ENCODE measurements at regions not wholly inside any gene's neighbourhood (a gene's known extent, or its start where the extent isn't known, plus 50 kb on each side); places are given as distances from the start of the nearest gene placed in this dataset.
"Not testable (repeated sequence)": the region's sequence is repeated elsewhere in the genome, so short reads cannot be mapped to it uniquely, and the experiment has no call there.

DNA sequence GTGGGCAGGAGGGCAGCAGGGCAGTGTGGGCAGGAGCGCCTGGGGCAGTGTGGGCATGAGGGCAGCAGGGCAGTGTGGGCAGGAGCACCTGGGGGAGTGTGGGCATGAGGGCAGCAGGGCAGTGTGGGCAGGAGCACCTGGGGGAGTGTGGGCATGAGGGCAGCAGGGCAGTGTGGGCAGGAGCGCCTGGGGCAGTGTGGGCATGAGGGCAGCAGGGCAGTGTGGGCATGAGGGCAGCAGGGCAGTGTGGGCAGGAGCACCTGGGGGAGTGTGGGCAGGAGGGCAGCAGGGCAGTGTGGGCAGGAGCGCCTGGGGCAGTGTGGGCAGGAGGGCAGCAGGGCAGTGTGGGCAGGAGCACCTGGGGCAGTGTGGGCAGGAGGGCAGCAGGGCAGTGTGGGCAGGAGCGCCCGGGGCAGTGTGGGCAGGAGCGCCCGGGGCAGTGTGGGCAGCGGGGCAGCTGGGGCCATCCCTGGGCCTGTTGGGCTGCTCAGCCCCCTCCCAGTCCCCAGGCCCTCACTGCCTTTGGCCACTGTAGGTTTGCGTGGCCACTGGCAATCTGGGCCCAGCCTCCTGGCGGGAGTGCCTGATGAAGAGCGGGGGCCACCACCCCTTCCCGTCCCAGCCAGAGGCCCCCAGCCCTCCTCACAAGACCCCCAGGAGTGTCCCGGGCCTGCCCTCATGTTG, 52.7 kb upstream of the NOTCH1 start:
- H3K4me2 ChIP-seq (ENCODE audit: low read length); DNase-seq; H3K27ac ChIP-seq (ENCODE audit: low read depth, low read length); H2BK15ac ChIP-seq (replicated peaks; ENCODE audit: low read depth); H3K79me1 ChIP-seq (ENCODE audit: low read length); H4K5ac ChIP-seq (ENCODE audit: low read length); H2BK120ac ChIP-seq (ENCODE audit: low read depth, low read length); H2AK5ac ChIP-seq (ENCODE audit: low read length); H3K9ac ChIP-seq (ENCODE audit: low read length); H3K4me3 ChIP-seq (ENCODE audit: low read length); H2BK5ac ChIP-seq (ENCODE audit: low read length); H3K36me3 ChIP-seq (ENCODE audit: control insufficient read depth, insufficient read depth, low read length); H3K79me2 ChIP-seq (ENCODE audit: control insufficient read depth, insufficient read depth, low read length); H3K27me3 ChIP-seq (ENCODE audit: insufficient read depth, low read length, poor library complexity); H3K18ac ChIP-seq (ENCODE audit: low read length); H3K4ac ChIP-seq (ENCODE audit: low read depth, low read length); H3K4me1 ChIP-seq (ENCODE audit: control insufficient read depth, low read depth, low read length); H3K23ac ChIP-seq (ENCODE audit: low read length); H4K8ac ChIP-seq (ENCODE audit: low read depth, low read length): not testable (repeated sequence)
- WGBS (ENCODE audit: extremely low coverage, insufficient coverage, low lambda C conversion rate): no CpG with 5 or more reads among the region's 13 CpGs
- peak overlapping the region; percentile 15 for H3K56ac ChIP-seq (ENCODE audit: low read length)

DNA sequence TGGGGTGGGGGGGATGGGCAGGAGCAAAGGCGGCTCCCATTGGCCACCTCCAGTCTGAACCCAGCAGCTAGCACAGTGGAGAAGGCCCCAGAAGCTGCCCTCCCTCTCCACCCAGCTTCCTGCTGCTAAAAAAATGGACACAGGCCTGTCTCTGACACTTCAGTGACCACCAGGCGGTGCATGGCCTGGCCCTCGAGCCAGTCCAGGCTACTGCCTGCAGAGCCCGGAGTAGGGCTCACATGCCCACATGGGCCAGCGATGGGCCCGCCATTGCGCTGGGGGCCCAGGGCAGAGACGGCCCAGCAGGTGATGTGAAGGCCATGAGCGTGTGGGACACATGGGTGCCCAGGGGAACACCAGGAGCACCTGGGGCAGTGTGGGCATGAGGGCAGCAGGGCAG, 52.1 kb upstream of the NOTCH1 start:
- no peaks in the 10 kb centered on the region for H3K36me3 ChIP-seq (ENCODE audit: control insufficient read depth, insufficient read depth, low read length)
- no peak overlapping the region for H3K23ac ChIP-seq (ENCODE audit: low read length)
- H2BK120ac ChIP-seq (ENCODE audit: low read depth, low read length): no peak overlapping the region
- H3K27me3 ChIP-seq (ENCODE audit: insufficient read depth, low read length, poor library complexity): no peaks in the 10 kb centered on the region
- no peak overlapping the region for H3K9ac ChIP-seq (ENCODE audit: low read length)
- WGBS (ENCODE audit: extremely low coverage, insufficient coverage, low lambda C conversion rate): no CpG with 5 or more reads among the region's 9 CpGs
- H2BK15ac ChIP-seq (replicated peaks; ENCODE audit: low read depth): no peak overlapping the region
- no peak overlapping the region for H3K4me3 ChIP-seq (ENCODE audit: low read length)
- no peaks in the 10 kb centered on the region for H3K79me2 ChIP-seq (ENCODE audit: control insufficient read depth, insufficient read depth, low read length)
- H3K4me1 ChIP-seq (ENCODE audit: control insufficient read depth, low read depth, low read length): no peaks in the 10 kb centered on the region
- H2AK5ac ChIP-seq (ENCODE audit: low read length): no peak overlapping the region
- DNase-seq: no peak
- no peak overlapping the region for H2BK5ac ChIP-seq (ENCODE audit: low read length)
- no peak overlapping the region for H4K5ac ChIP-seq (ENCODE audit: low read length)
- no peak overlapping the region for H3K27ac ChIP-seq (ENCODE audit: low read depth, low read length)
- no peak overlapping the region for H3K56ac ChIP-seq (ENCODE audit: low read length)
- no peak overlapping the region for H3K4me2 ChIP-seq (ENCODE audit: low read length)
- H3K18ac ChIP-seq (ENCODE audit: low read length): no peak overlapping the region
- H4K8ac ChIP-seq (ENCODE audit: low read depth, low read length): no peak overlapping the region
- no peak overlapping the region for H3K4ac ChIP-seq (ENCODE audit: low read depth, low read length)
- no peaks in the 10 kb centered on the region for H3K79me1 ChIP-seq (ENCODE audit: low read length)

DNA sequence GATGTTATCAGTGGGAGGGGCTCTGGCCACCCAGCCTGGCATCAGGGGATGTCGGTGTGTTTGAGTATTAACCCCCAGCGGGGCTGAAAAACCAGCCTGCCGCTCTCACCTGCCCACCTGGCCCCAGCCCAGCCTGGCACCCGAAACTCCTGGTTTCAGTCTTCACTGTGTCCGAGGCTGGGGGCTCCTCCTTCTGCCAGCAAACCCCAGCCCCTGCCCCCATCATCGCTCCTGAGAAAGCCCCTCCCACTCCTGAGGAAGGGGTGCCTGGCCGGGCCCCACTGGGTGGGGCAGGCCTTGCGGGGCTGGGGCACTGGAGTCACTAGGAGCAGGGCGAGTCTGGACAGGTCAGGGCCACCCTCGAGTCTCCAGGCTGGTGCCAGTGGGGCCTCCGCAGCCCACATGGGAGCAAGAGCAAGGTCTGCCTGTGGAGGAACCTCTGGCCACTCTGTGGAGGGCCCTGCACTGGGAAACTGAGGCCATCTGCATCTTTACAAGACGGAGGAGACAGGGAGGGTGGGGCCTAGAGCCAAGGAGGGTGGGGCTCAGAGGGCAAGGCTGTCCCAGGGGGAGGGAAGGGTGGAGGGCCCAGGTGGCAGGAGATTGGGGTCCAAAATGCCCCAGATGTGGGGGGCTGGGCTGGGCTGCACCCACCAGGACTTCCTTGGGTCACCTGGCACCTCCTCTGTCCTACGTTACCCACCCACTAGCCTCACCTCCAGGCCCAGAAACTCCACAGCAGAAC, 51.5 kb upstream of the NOTCH1 start:
- no CpG with 5 or more reads among the region's 13 CpGs for WGBS (ENCODE audit: extremely low coverage, insufficient coverage, low lambda C conversion rate)
- Histone ChIP-seq H3K36me3 (ENCODE audit: control insufficient read depth, insufficient read depth, low read length) (no peaks in the 10 kb centered on the region), H3K4me2 (ENCODE audit: low read length) (no peak overlapping the region), H3K4me3 (ENCODE audit: low read length) (no peak overlapping the region), H3K27me3 (ENCODE audit: insufficient read depth, low read length, poor library complexity) (no peaks in the 10 kb centered on the region), H3K27ac (ENCODE audit: low read depth, low read length) (no peak overlapping the region), H4K5ac (ENCODE audit: low read length) (no peak overlapping the region), H2BK15ac (replicated peaks; ENCODE audit: low read depth) (no peak overlapping the region), H3K4me1 (ENCODE audit: control insufficient read depth, low read depth, low read length) (no peaks in the 10 kb centered on the region), H3K18ac (ENCODE audit: low read length) (no peak overlapping the region), H2AK5ac (ENCODE audit: low read length) (no peak overlapping the region), H4K8ac (ENCODE audit: low read depth, low read length) (no peak overlapping the region), H3K79me1 (ENCODE audit: low read length) (no peaks in the 10 kb centered on the region), H3K56ac (ENCODE audit: low read length) (no peak overlapping the region), H3K9ac (ENCODE audit: low read length) (no peak overlapping the region), H2BK5ac (ENCODE audit: low read length) (no peak overlapping the region), H2BK120ac (ENCODE audit: low read depth, low read length) (no peak overlapping the region), H3K79me2 (ENCODE audit: control insufficient read depth, insufficient read depth, low read length) (no peaks in the 10 kb centered on the region), H3K23ac (ENCODE audit: low read length) (no peak overlapping the region), H3K4ac (ENCODE audit: low read depth, low read length) (no peak overlapping the region)
- no peak for DNase-seq

DNA sequence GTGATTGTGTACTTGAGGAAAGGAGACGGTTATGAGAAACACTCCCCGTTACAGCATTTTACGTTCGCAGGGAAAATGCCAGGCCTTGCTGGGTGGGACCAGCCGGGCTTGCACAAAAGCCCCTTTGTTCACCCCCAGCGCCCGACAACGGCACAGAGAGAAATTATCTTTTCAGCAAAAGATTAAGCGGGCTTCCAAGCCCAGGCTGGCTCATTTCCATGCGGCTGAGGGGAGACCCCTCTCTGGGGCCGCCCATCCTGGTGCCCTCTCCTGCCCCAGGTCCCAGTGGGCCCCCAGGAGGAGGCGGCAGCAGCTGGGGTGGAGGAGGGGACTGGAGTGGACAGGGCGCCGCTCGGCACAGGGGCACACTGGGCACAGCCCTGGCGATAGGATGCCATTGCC, 50.8 kb upstream of the NOTCH1 start:
- DNase-seq: no peak
- Histone ChIP-seq H3K4ac (ENCODE audit: low read depth, low read length) (no peak overlapping the region), H4K8ac (ENCODE audit: low read depth, low read length) (no peak overlapping the region), H3K27me3 (ENCODE audit: insufficient read depth, low read length, poor library complexity) (no peaks in the 10 kb centered on the region), H3K4me2 (ENCODE audit: low read length) (no peak overlapping the region), H3K9ac (ENCODE audit: low read length) (no peak overlapping the region), H3K79me2 (ENCODE audit: control insufficient read depth, insufficient read depth, low read length) (no peaks in the 10 kb centered on the region), H4K5ac (ENCODE audit: low read length) (no peak overlapping the region), H3K4me3 (ENCODE audit: low read length) (no peak overlapping the region), H3K56ac (ENCODE audit: low read length) (no peak overlapping the region), H2BK15ac (replicated peaks; ENCODE audit: low read depth) (no peak overlapping the region), H3K23ac (ENCODE audit: low read length) (no peak overlapping the region), H3K4me1 (ENCODE audit: control insufficient read depth, low read depth, low read length) (no peaks in the 10 kb centered on the region), H2BK5ac (ENCODE audit: low read length) (no peak overlapping the region), H3K18ac (ENCODE audit: low read length) (no peak overlapping the region), H3K27ac (ENCODE audit: low read depth, low read length) (no peak overlapping the region), H2AK5ac (ENCODE audit: low read length) (no peak overlapping the region), H3K79me1 (ENCODE audit: low read length) (no peaks in the 10 kb centered on the region), H3K36me3 (ENCODE audit: control insufficient read depth, insufficient read depth, low read length) (no peaks in the 10 kb centered on the region), H2BK120ac (ENCODE audit: low read depth, low read length) (no peak overlapping the region)
- WGBS (ENCODE audit: extremely low coverage, insufficient coverage, low lambda C conversion rate): no CpG with 5 or more reads among the region's 16 CpGs

DNA sequence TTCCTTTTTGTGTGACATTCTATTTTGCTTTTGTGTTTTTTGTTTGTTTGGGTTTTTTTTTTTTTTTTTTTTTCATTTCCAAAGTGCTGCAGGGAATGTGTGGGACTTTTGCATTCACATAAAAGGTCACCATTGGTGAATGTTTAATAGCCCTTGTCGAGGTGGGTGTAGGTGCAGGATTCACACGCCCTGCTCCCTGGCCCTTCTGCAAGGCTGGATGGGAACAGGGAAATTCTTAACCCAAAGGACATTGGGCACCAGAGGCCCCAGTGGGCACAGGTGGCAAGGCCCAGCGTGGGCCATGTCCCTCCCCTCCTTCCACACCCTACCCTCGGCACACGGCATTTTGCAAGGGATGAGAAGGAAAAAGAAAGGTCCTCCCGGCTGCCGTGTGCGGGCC, 50.4 kb upstream of the NOTCH1 start:
- H4K5ac ChIP-seq (ENCODE audit: low read length): no peak overlapping the region
- no peak overlapping the region for H2BK120ac ChIP-seq (ENCODE audit: low read depth, low read length)
- no peak overlapping the region for H3K56ac ChIP-seq (ENCODE audit: low read length)
- no peaks in the 10 kb centered on the region for H3K27me3 ChIP-seq (ENCODE audit: insufficient read depth, low read length, poor library complexity)
- H3K9ac ChIP-seq (ENCODE audit: low read length): no peak overlapping the region
- no peak overlapping the region for H4K8ac ChIP-seq (ENCODE audit: low read depth, low read length)
- no peak overlapping the region for H3K4me2 ChIP-seq (ENCODE audit: low read length)
- no peaks in the 10 kb centered on the region for H3K79me1 ChIP-seq (ENCODE audit: low read length)
- no peak overlapping the region for H2BK15ac ChIP-seq (replicated peaks; ENCODE audit: low read depth)
- H3K36me3 ChIP-seq (ENCODE audit: control insufficient read depth, insufficient read depth, low read length): no peaks in the 10 kb centered on the region
- no peaks in the 10 kb centered on the region for H3K79me2 ChIP-seq (ENCODE audit: control insufficient read depth, insufficient read depth, low read length)
- WGBS (ENCODE audit: extremely low coverage, insufficient coverage, low lambda C conversion rate): no CpG with 5 or more reads among the region's 8 CpGs
- H3K4me3 ChIP-seq (ENCODE audit: low read length): no peak overlapping the region
- H3K27ac ChIP-seq (ENCODE audit: low read depth, low read length): no peak overlapping the region
- H3K4me1 ChIP-seq (ENCODE audit: control insufficient read depth, low read depth, low read length): no peaks in the 10 kb centered on the region
- H2BK5ac ChIP-seq (ENCODE audit: low read length): no peak overlapping the region
- no peak overlapping the region for H2AK5ac ChIP-seq (ENCODE audit: low read length)
- H3K18ac ChIP-seq (ENCODE audit: low read length): no peak overlapping the region
- no peak for DNase-seq
- no peak overlapping the region for H3K4ac ChIP-seq (ENCODE audit: low read depth, low read length)
- H3K23ac ChIP-seq (ENCODE audit: low read length): no peak overlapping the region
